Psoas muscle (tissue), 7 donors: ENCODE measurements at regions not wholly inside any gene's neighbourhood (a gene's known extent, or its start where the extent isn't known, plus 50 kb on each side); places are given as distances from the start of the nearest gene placed in this dataset.

ENCODE experiments used
- ATAC-seq, 4 donors: fragments of 200-7000 bp; cut with Tn5 transposase; one replicate each; pipeline ENCODE4 v1.9.1; 2020; ENCODE audit warnings: moderate library complexity in 3 of 4, mild to moderate bottlenecking in 2 of 4
- DNase-seq, 2 donors: peaks; one replicate each; pipeline ENCODE4 v3.0.0-alpha.2; 2020
- H3K27ac ChIP-seq: fragments of 200-600 bp; one replicate; pipeline ENCODE4 v1.8.0; 2022
- H3K27me3 ChIP-seq, 3 donors: fragments of 200-600 bp in 1 of 3; one replicate each; pipeline versions ENCODE4 v1.6.1 to v1.8.0; 2013 to 2022; ENCODE audit warnings: low read length in 2 of 3, mild to moderate bottlenecking in 2 of 3, moderate library complexity in 1 of 3; ENCODE audit not compliant: insufficient read depth in 3 of 3
- H3K36me3 ChIP-seq, 2 donors: fragments of 200-600 bp in 1 of 2; one replicate each; pipeline versions ENCODE4 v1.6.1 to v1.8.0; 2013 to 2022; ENCODE audit warnings: low read depth in 1 of 2, mild to moderate bottlenecking in 1 of 2, moderate library complexity in 1 of 2; ENCODE audit not compliant: insufficient read depth in 1 of 2
- H3K4me1 ChIP-seq: fragments of 200-600 bp; one replicate; pipeline ENCODE4 v1.8.0; 2022
- H3K4me3 ChIP-seq: fragments of 200-600 bp; one replicate; pipeline ENCODE4 v1.8.0; 2022; ENCODE audit warnings: mild to moderate bottlenecking
- H3K9me3 ChIP-seq: fragments of 200-600 bp; one replicate; pipeline ENCODE4 v1.8.0; 2022
- CTCF ChIP-seq: fragments of 200-600 bp; IDR thresholded peaks from one replicate; pipeline ENCODE4 v1.8.0; 2022; ENCODE audit warnings: antibody characterized with exemption
- WGBS, 3 donors: extraction: QIAGEN DNeasy Blood & Tissue Kit; methylation state at CpG; one replicate each; pipeline versions ENCODE4 v1.1.6 to v1.1.7; 2013; 5-methylcytosine and 5-hydroxymethylcytosine counted together
- intact Hi-C, 2 donors: fragments of 100-400 bp; cut with DNase I; formaldehyde crosslinking; loops; one replicate each; pipeline versions ENCODE4 v1.11.0 to v1.14.2; 2022
- donor health status: healthy with polysubstance abuse.
- donor health status: DM: no; HTN: no; CAD: no; lungs with moderate emphysema.
- donor health status: Bipolar disorder and iron deficiency.
- donor health status: healthy.
- donor health status: DM: yes; HTN: yes; CAD: no.
- donor health status: DM: no; HTN: no; CAD: no.
- donor health status: DM: yes; HTN: yes; CAD: no.

GRCh38 chr12:125734137-125734536 is 668.9 kb downstream of the AACS start:
- no peaks in the 10 kb centered on the region for H3K36me3 ChIP-seq
- H3K9me3 ChIP-seq: peaks cover 8% of the 10 kb centered on the region
- H3K27ac ChIP-seq: no peak overlapping the region
- DNase-seq (no peak), ATAC-seq (no peak)
- no peak for TF ChIP-seq CTCF
- H3K4me1 ChIP-seq: no peaks in the 10 kb centered on the region
- no peak overlapping the region for H3K4me3 ChIP-seq
- H3K27me3 ChIP-seq: no peaks in the 10 kb centered on the region
- 44 to 62% (median 50%) methylated on average over 1 of the region's 1 CpG for WGBS, 3 donors
- intact Hi-C loops: no loop called here

- H3K4me3 ChIP-seq: no peak overlapping the region
- whole genome bisulfite sequencing, 3 donors: 92 to 96% (median 95%) methylated on average over 1 of the region's 1 CpG
- no peak for ATAC-seq
Measured at GRCh38 chr12:125738211-125738610, 673.0 kb downstream of the AACS start.

GRCh38 chr12:125742413-125742812 is 677.2 kb downstream of the AACS start:
- Histone ChIP-seq H3K4me3 (no peak overlapping the region), H3K9me3 (no peaks in the 10 kb centered on the region), H3K4me1 (no peaks in the 10 kb centered on the region), H3K27me3 (no peaks in the 10 kb centered on the region), H3K27ac (no peak overlapping the region), H3K36me3 (no peaks in the 10 kb centered on the region)
- ATAC-seq: no peak
- no peak for DNase-seq
- WGBS, 3 donors: 82 to 87% (median 85%) methylated on average over 8 of the region's 8 CpGs
- intact Hi-C loops: no loop called here
- TF ChIP-seq CTCF: no peak

More at GRCh38 chr12:125738211-125738610, 673.0 kb downstream of the AACS start:
- no peaks in the 10 kb centered on the region for H3K36me3 ChIP-seq
- H3K4me1 ChIP-seq: no peaks in the 10 kb centered on the region
- intact Hi-C loops: no loop called here
- no peaks in the 10 kb centered on the region for H3K27me3 ChIP-seq
- H3K27ac ChIP-seq: no peak overlapping the region
- peaks cover 8% of the 10 kb centered on the region for H3K9me3 ChIP-seq
- no peak for TF ChIP-seq CTCF
- DNase-seq: no peak

- Histone ChIP-seq H3K27me3 (no peaks in the 10 kb centered on the region), H3K36me3 (no peaks in the 10 kb centered on the region), H3K9me3 (no peaks in the 10 kb centered on the region), H3K27ac (no peak overlapping the region), H3K4me3 (no peak overlapping the region), H3K4me1 (no peaks in the 10 kb centered on the region)
- intact Hi-C loops: no loop called here
- ATAC-seq (no peak), DNase-seq (no peak)
- WGBS, 3 donors: 89 to 94% (median 92%) methylated on average over 4 of the region's 4 CpGs
- no peak for TF ChIP-seq CTCF
Measured at GRCh38 chr12:125744201-125744600, 679.0 kb downstream of the AACS start.

- no peak for TF ChIP-seq CTCF
- ATAC-seq: no peak
Measured at GRCh38 chr12:125755512-125755911, 690.3 kb downstream of the AACS start.

More at GRCh38 chr12:125755512-125755911, 690.3 kb downstream of the AACS start:
- WGBS, 3 donors: 43 to 89% (median 61%) methylated on average over 1 to 2 of the region's 2 CpGs
- Histone ChIP-seq H3K4me3 (no peak overlapping the region), H3K36me3 (no peaks in the 10 kb centered on the region), H3K9me3 (no peaks in the 10 kb centered on the region), H3K27ac (no peak overlapping the region), H3K4me1 (no peaks in the 10 kb centered on the region), H3K27me3 (no peaks in the 10 kb centered on the region)
- intact Hi-C loops: no loop called here
- DNase-seq: no peak
